AG10803 (cell line): ENCODE measurements at regions not wholly inside any gene's neighbourhood (a gene's known extent, or its start where the extent isn't known, plus 50 kb on each side); places are given as distances from the start of the nearest gene placed in this dataset.

ENCODE experiments used
- DNase-seq: peaks from one replicate; pipeline ENCODE4 v3.0.0; 2010; ENCODE audit warnings: low read depth
- H3K4me3 ChIP-seq: 2 replicates; pipeline ENCODE4 v1.5.1; 2011; ENCODE audit warnings: mild to moderate bottlenecking, low read length, control low read depth
- CTCF ChIP-seq: conservative IDR thresholded peaks from 2 replicates; pipeline ENCODE4 v1.5.1; 2011; ENCODE audit warnings: mild to moderate bottlenecking, low read length, control low read depth, inconsistent platforms

GRCh38 chrX:63958134-63958865, 173.3 kb upstream of the ARHGEF9 start:
- TF ChIP-seq CTCF: no peak
- no peak for DNase-seq
- H3K4me3 ChIP-seq: no peak overlapping the region

GRCh38 chrX:63935835-63936234, 150.8 kb upstream of the ARHGEF9 start:
- DNase-seq: no peak
- no peak overlapping the region for H3K4me3 ChIP-seq
- TF ChIP-seq CTCF: no peak

GRCh38 chrX:63934791-63935190, 149.8 kb upstream of the ARHGEF9 start:
- no peak for TF ChIP-seq CTCF
- no peak overlapping the region for H3K4me3 ChIP-seq
- DNase-seq: no peak

- no peak overlapping the region for H3K4me3 ChIP-seq
- no peak for DNase-seq
- TF ChIP-seq CTCF: no peak
Observed at GRCh38 chrX:63934160-63934559, 149.1 kb upstream of the ARHGEF9 start.

- no peak for DNase-seq
- no peak for TF ChIP-seq CTCF
- no peak overlapping the region for H3K4me3 ChIP-seq
Observed at GRCh38 chrX:63932907-63933306, 147.9 kb upstream of the ARHGEF9 start.

GRCh38 chrX:63932006-63932405, 147.0 kb upstream of the ARHGEF9 start:
- no peak for DNase-seq
- no peak overlapping the region for H3K4me3 ChIP-seq
- peak; percentile 10; the same call in 1 of the 2 replicates for TF ChIP-seq CTCF

GRCh38 chrX:63930140-63930539, 145.1 kb upstream of the ARHGEF9 start:
- TF ChIP-seq CTCF: peak; percentile 59
- peak; percentile 17 for DNase-seq
- no peak overlapping the region for H3K4me3 ChIP-seq
